Stimulated activated CD4-positive, alpha-beta T cell treated with anti-CD3 and anti-CD28 coated beads, Interleukin-2, amount 100 ng/mL, for 48 hours (primary cell): ENCODE measurements at regions not wholly inside any gene's neighbourhood (a gene's known extent, or its start where the extent isn't known, plus 50 kb on each side); places are given as distances from the start of the nearest gene placed in this dataset.
"Not testable (repeated sequence)": the region's sequence is repeated elsewhere in the genome, so short reads cannot be mapped to it uniquely, and the experiment has no call there.

ENCODE experiments used
- DNase-seq, 2 donors: peaks; one replicate each; pipeline ENCODE4 v3.0.0-alpha.2; 2020

- no peak for DNase-seq
These were observed 83.9 kb upstream of the FAM241A start for GRCh38 chr4:112061207-112061817.

GRCh38 chr4:112063260-112063659 is 82.0 kb upstream of the FAM241A start:
- DNase-seq = no peak

GRCh38 chr4:112069110-112069509 is 76.1 kb upstream of the FAM241A start:
- no peak for DNase-seq

GRCh38 chr4:112073181-112073580 is 72.1 kb upstream of the FAM241A start:
- DNase-seq = no peak

GRCh38 chr4:112075129-112075753 is 70.0 kb upstream of the FAM241A start:
- DNase-seq = peak; percentile 20 to 35

- DNase-seq = no peak
These were observed 69.3 kb upstream of the FAM241A start for GRCh38 chr4:112075906-112076305.

- DNase-seq = no peak
These were observed 68.2 kb upstream of the FAM241A start for GRCh38 chr4:112076919-112077608.

GRCh38 chr4:112077743-112078142 is 67.5 kb upstream of the FAM241A start:
- DNase-seq = no peak

- DNase-seq = no peak
These were observed 62.2 kb upstream of the FAM241A start for GRCh38 chr4:112082954-112083586.

GRCh38 chr4:112083587-112084347 is 61.5 kb upstream of the FAM241A start:
- DNase-seq = no peak

- no peak for DNase-seq
These were observed 59.9 kb upstream of the FAM241A start for GRCh38 chr4:112085156-112086035.

- no peak for DNase-seq
These were observed 59.2 kb upstream of the FAM241A start for GRCh38 chr4:112086036-112086434.

GRCh38 chr4:112086661-112087060 is 58.6 kb upstream of the FAM241A start:
- DNase-seq = not testable (repeated sequence)

- not testable (repeated sequence) for DNase-seq
These were observed 52.9 kb upstream of the FAM241A start for GRCh38 chr4:112092330-112092729.

GRCh38 chr4:112093636-112094202 is 51.5 kb upstream of the FAM241A start:
- no peak for DNase-seq

GRCh38 chr4:112094330-112094729 is 50.9 kb upstream of the FAM241A start:
- DNase-seq = no peak
